ENCODE measurements at regions not wholly inside any gene's neighbourhood (a gene's known extent, or its start where the extent isn't known, plus 50 kb on each side); places are given as distances from the start of the nearest gene placed in this dataset.

GRCh38 chr5:28219539-28219938 lies 1181.2 kb upstream of the CDH9 start:
- TF ChIP-seq CTCF (IDR thresholded peaks at IDR 0.05) = no peak
- TF ChIP-seq POLR2A (IDR thresholded peaks at IDR 0.05) = no peak
- TF ChIP-seq POLR2AphosphoS5 (IDR thresholded peaks at IDR 0.05) = no peak
- TF ChIP-seq EP300 (IDR thresholded peaks at IDR 0.05) = no peak
- Histone ChIP-seq H3K4me3 (no peak overlapping the region), H3K36me3 (no peaks in the 10 kb centered on the region), H3K27ac (no peak overlapping the region), H3K9me3 (no peaks in the 10 kb centered on the region), H3K27me3 (no peaks in the 10 kb centered on the region), H3K4me1 (no peaks in the 10 kb centered on the region)
- no peak for DNase-seq (ENCODE audit: low spot score in 2 of 2)

DNA sequence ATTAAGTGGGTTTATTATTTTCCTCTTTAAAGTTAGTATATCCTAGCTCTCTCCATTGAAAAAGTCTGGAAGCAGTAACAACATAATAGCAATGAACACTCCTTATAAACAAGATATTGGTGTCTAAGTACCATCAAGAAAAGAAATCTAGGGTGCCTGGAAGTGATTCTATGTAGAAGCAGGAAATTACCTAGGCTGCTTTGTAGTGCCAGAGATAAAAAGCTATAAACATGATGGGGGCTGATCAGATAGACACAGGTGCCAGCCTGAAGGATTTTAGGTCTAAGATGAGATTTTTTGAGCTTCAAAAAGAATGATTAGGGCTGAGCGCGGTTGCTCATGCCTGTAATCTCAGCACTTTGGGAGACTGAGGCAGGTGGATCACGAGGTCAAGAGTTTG lies 1179.3 kb upstream of the CDH9 start:
- Histone ChIP-seq H3K4me1 (no peaks in the 10 kb centered on the region), H3K27me3 (no peaks in the 10 kb centered on the region), H3K27ac (no peak overlapping the region), H3K36me3 (no peaks in the 10 kb centered on the region), H3K9me3 (no peaks in the 10 kb centered on the region), H3K4me3 (no peak overlapping the region)
- no peak for DNase-seq (ENCODE audit: low spot score in 2 of 2)
- WGBS = 98% methylated on average over 3 of the region's 3 CpGs
- TF ChIP-seq POLR2A (IDR thresholded peaks at IDR 0.05) (no peak), POLR2AphosphoS5 (IDR thresholded peaks at IDR 0.05) (no peak), EP300 (IDR thresholded peaks at IDR 0.05) (no peak), CTCF (IDR thresholded peaks at IDR 0.05) (no peak)

- Histone ChIP-seq H3K36me3 (no peaks in the 10 kb centered on the region), H3K4me3 (no peak overlapping the region), H3K4me1 (no peaks in the 10 kb centered on the region), H3K9me3 (no peaks in the 10 kb centered on the region), H3K27me3 (no peaks in the 10 kb centered on the region), H3K27ac (no peak overlapping the region)
- 85% methylated on average over 2 of the region's 2 CpGs for WGBS
- DNase-seq (ENCODE audit: low spot score in 2 of 2) = no peak
- no peak for TF ChIP-seq POLR2AphosphoS5 (IDR thresholded peaks at IDR 0.05)
Observed at GRCh38 chr5:28216939-28217360, 1178.6 kb upstream of the CDH9 start.

GRCh38 chr5:28215091-28215490 lies 1176.7 kb upstream of the CDH9 start:
- no peak for TF ChIP-seq POLR2A (IDR thresholded peaks at IDR 0.05)
- TF ChIP-seq CTCF (IDR thresholded peaks at IDR 0.05) = no peak
- H3K4me3 ChIP-seq = no peak overlapping the region
- no peaks in the 10 kb centered on the region for H3K9me3 ChIP-seq
- no peaks in the 10 kb centered on the region for H3K27me3 ChIP-seq
- no peak for DNase-seq (ENCODE audit: low spot score in 2 of 2)
- no peak overlapping the region for H3K27ac ChIP-seq
- H3K4me1 ChIP-seq = no peaks in the 10 kb centered on the region
- H3K36me3 ChIP-seq = no peaks in the 10 kb centered on the region

GRCh38 chr5:28214292-28214691 lies 1175.9 kb upstream of the CDH9 start:
- 75% methylated on average over 3 of the region's 3 CpGs for WGBS
- Histone ChIP-seq H3K27me3 (no peaks in the 10 kb centered on the region), H3K9me3 (no peaks in the 10 kb centered on the region), H3K27ac (no peak overlapping the region), H3K4me1 (no peaks in the 10 kb centered on the region), H3K4me3 (no peak overlapping the region), H3K36me3 (no peaks in the 10 kb centered on the region)
- DNase-seq (ENCODE audit: low spot score in 2 of 2) = no peak
- TF ChIP-seq POLR2AphosphoS5 (IDR thresholded peaks at IDR 0.05) = no peak
- no peak for TF ChIP-seq CTCF (IDR thresholded peaks at IDR 0.05)
- no peak for TF ChIP-seq POLR2A (IDR thresholded peaks at IDR 0.05)
- TF ChIP-seq EP300 (IDR thresholded peaks at IDR 0.05) = no peak

- TF ChIP-seq POLR2AphosphoS5 (IDR thresholded peaks at IDR 0.05) = no peak
- TF ChIP-seq CTCF (IDR thresholded peaks at IDR 0.05) = no peak
- no peak for TF ChIP-seq EP300 (IDR thresholded peaks at IDR 0.05)
- TF ChIP-seq POLR2A (IDR thresholded peaks at IDR 0.05) = no peak
- Histone ChIP-seq H3K4me3 (no peak overlapping the region), H3K36me3 (no peaks in the 10 kb centered on the region), H3K27ac (no peak overlapping the region), H3K9me3 (no peaks in the 10 kb centered on the region), H3K4me1 (no peaks in the 10 kb centered on the region), H3K27me3 (no peaks in the 10 kb centered on the region)
- 86% methylated on average over 1 of the region's 1 CpG for WGBS
- no peak for DNase-seq (ENCODE audit: low spot score in 2 of 2)
Observed at GRCh38 chr5:28208356-28208755, 1170.0 kb upstream of the CDH9 start.
